ENCODE measurements at regions not wholly inside any gene's neighbourhood (a gene's known extent, or its start where the extent isn't known, plus 50 kb on each side); places are given as distances from the start of the nearest gene placed in this dataset.

DNA sequence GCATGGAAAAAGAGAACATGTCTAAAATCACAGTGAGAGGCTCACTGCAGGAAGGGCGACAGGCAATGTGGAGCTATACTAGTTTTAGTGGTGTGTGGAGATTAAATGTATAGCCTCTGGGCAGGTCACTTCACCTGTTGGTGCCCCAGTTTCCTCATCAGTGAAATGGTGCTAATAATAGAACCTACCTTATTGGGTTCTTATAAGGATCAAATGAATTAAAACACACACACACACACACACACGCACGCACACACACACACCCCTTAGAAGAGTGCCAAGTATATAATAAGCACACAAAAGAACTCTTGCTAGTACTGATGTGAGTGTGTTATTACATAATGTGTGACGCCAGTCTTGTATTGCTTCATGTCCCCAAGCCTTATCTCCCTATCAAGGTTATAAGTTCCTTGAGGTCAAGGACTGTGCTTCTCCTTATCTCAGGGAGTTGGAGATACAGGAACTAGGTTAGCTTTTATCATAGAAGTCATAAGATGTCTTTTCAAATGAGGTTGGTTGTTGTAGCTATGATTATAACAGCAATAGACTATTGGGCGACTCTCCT lies 98.0 kb upstream of the CXCR4 start:
- no peak for DNase-seq (ENCODE audit: low read depth in 2 of 2)

DNA sequence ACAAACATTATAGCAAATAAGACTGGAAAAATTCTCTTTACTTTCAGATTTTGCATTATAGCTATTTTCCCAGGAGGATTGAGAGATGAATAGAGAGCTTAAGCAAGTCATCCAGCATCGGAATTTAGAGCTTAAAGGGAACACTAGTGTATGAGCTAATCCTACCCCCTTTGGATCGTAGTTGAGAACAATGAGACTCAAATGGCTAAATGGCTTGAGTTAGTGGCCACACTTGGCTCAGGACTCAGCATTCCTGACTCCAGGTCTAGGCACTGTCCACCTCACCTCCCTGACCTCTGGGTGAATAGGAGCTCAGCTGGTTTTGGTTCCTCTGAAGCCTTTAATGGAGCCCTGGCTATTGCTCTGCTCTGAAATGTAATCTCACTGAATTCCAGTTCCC lies 97.5 kb upstream of the CXCR4 start:
- DNase-seq (ENCODE audit: low read depth in 2 of 2) = no peak

DNA sequence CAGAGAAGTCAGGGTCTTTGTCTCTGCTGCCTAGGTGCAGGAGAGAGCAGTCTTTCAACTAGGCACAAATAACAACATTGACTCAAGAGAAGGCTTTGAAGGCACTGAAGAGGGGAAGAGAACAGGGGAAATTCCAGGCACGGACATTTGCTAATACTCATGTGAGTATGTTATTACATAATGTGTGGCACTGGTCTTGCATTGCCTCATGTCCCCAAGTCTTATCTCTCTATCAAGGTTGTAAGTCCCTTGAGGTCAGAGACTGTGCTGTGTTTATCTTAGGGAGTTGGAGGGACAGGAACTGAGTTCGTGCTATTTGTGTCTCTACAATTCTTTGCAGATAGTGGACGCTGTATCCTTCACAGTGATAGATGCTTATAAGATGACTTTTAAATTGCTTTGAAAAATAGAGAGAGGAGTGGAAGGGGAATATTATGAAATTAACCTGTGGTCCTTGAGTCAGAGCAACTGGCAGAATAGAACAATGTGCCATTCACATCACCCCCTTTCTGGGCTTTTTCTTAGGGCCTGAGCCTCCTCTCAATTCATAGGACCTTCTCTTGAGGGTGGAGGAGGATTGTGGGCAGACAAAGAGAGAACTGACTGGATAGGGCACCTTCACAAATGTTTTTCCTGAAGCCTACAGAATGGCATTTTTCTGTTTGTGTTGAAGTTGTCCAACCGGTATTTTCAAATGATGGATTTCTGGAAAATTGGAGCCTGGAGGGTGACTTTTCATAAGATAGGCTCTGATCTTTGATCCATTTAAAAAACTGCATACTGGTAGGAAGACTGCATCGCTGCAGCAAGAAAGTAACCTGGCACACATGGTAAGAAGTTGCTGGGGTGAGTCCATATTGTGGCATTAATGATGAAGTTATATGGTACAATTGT lies 96.6 kb upstream of the CXCR4 start:
- DNase-seq (ENCODE audit: low read depth in 2 of 2) = no peak

DNA sequence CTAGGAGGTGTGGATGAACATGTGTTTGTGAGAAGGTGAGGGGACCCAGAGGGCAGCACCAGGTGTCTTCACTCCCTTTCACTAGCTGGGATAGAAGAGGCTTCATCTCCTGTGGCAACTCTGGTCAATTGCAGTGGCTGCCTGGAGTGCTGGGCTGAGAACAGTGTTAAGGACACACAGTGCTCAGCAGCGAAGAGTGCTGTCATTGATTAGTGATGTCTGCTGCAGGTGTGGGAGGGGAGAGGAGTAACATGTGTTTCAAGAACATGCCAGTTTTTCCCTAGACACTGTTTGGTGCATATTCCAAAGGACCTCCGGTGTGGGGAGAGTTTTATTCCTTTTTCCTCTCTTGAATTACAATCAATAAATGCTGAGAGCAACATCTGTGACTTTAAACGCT lies 95.9 kb upstream of the CXCR4 start:
- no peak for DNase-seq (ENCODE audit: low read depth in 2 of 2)

DNA sequence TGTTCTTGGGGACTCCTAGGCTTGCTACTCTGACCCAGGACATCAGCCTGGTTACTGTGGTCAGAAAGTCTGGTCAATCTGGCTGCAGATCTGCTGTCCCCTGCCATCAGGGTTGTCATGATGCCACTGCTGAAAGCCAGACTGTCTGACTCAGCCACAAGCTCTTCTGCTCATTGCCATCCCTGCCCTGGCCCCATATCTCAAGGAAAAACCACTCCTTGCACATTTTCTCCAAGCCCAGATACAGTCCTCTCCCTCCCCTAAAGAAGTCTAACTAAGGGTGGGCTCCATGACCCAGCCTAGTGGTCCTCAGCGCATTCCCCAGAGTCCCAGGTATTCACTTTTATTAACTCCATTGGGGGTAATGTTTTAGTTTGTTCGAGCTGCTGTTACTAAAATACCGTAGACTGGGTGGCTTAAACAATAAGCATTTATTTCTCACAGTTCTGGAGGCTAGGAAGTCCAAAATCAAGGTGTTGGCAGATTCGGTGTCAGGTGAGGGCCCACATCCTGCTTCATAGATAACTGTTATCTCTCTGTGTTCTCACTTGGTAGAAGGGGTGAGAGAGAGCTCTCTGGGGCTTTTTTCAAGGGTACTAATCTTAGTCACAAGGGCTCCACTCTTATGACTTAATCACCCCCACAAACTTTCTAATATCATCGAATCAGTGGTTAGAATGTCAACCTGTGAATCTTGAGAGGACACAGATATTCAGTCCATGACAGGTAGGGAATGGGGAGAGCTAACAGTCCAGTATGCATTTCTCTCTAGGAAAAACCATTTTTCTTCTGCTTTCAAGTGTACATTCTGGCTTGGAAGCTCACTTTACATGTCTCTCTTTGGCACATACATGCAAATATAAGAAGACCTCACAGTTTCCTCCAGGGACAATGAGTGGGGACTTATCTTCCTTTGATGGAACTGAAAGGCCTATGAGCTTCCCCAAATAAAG lies 94.8 kb upstream of the CXCR4 start:
- DNase-seq (ENCODE audit: low read depth in 2 of 2) = no peak

DNA sequence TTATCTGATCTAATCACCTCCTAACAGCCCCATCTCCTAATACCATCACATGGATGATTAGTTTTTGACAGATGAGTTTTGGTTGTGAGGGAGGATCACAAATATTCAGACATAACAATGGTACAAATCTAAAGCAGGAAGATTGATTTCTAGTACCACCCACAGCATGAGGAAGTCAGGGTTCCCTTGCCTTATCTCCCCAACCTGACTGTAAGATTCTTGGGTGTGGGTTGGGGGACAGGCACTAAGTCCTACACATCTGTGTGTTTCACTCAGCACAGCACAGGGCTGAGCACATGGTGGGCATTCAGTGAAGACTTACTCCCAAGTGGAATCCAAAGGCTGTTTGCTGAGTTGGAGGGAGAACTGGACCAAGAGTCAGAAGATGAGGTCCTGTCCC lies 93.8 kb upstream of the CXCR4 start:
- no peak for DNase-seq (ENCODE audit: low read depth in 2 of 2)

DNA sequence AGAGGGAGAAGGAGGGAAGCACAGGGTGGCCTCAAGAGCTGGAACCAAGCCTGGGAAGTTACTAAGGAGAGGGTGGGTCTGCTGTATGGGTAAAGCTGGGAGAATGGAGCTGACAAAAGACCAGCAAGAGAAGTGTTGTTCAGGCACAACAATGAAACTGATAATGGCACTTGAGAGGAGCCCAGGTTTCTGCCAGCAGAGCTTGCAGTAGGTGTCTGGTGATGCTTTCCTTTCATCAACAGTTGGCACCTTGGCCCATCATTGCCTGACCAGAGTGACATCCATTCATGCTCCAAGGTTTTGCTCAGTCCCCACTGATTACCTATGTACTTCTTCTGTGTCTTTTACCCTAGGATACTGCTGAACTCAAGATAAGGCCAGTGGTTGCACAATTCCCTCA lies 92.9 kb upstream of the CXCR4 start:
- no peak for DNase-seq (ENCODE audit: low read depth in 2 of 2)

DNA sequence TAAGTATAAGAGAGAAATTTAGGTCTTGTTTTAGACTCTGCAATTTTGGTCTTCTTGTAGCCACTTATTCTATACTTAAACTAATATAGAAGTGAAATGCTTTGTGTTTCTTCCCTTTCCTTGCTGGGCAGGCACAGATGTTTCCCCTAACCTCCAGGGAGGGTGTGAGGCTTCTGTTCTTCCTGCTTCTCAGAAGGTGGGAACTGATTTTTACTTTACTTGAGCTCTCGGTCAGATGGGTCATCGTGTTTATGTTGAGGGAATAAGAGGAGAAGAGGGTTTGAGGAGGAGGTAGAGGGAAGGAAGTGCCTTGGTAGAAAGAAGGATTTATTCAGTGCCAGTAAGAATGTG lies 92.5 kb upstream of the CXCR4 start:
- DNase-seq (ENCODE audit: low read depth in 2 of 2) = no peak

DNA sequence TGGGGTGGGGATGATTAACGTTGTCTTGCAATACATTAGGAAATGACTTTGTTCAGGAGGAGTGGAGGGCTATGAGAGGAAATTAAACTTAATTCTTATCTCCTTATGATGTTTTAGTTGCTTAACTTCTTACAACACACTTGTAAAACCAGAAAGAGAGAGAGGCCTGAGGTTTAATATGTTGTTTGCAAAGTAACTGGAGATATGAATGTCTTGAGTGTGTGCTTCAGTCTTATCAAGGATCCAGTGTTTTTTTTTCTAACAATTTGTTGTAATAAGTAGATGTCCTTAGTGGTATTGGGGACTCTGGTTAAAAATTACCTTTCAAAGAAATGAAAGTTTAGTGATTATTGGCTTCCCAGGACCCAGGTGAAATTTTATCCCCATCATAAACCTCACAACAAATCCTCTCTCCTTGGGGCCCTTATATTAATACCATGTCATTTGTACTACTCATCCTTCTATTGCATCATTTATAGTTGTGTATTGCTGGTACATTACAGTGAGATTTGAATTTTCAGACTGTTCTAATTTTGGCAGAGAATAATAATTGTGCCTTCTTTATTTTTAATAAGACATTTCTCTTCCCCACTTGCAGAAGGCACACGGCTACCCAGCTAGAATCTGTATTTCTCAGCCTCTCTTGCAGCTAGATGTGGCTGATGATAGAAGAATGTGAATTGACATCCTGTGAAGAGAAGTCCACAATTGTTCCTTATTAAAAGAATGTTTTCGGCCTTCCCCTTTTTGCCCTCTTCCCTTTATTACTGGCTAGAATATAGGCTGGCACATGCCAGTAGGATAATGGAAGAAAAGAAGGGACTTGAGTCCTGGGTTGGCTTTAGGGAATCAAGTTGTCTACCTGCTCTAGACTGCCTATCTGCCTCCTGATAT lies 91.9 kb upstream of the CXCR4 start:
- DNase-seq (ENCODE audit: low read depth in 2 of 2) = no peak

DNA sequence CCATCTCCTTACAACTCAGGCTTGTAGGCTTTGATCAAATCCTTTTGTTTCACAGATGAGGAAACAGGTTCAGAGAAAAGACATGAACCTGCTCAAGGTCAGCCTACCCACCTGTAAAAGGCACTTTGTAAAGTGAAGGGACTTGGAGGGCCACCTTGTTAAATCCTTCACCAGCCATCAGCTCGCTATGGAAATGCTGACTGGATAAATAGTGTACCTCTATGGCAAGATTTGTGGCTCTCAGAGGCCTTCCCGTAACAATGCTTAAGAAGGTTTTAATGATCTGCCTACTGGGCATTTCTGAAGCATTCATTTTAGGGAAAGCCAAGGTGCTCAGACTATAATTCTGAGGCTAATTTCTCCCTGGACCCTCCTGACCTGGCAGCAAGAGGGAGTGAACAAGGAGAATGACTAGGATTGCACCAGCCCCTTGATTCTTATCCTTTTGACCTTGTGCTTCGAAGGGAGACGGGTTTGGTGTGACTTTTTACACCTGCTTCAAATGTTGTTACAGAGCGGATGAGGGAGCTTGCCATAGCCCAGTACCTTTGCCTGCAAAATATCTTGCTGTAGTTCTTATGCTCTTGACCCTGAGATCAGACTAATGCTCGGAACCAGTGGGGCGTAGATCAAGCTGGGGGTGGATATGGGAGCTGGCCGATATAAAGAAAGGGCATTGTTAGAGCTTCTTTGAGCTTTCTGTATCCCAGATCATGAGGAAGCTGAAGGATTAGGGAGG lies 90.9 kb upstream of the CXCR4 start:
- DNase-seq (ENCODE audit: low read depth in 2 of 2) = no peak

DNA sequence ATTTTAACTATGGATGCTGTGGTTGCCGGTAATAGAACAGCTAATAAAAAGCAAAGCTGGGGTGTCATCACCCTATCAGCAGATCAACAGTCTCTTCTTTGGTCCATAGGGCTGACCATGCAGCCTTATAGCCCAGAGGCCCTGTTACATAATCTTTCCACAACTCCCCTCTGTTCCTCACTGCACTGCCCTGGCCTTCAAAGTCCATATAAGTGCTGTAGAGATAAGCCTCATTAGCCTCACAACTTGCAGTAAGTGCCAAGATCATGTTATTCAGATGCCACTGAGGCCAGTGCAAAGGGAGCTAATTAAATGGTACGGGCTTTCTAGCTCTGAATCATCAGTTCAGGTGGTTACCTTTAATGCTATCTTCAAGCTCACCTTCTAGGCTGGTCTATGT lies 89.7 kb upstream of the CXCR4 start:
- no peak for DNase-seq (ENCODE audit: low read depth in 2 of 2)

DNA sequence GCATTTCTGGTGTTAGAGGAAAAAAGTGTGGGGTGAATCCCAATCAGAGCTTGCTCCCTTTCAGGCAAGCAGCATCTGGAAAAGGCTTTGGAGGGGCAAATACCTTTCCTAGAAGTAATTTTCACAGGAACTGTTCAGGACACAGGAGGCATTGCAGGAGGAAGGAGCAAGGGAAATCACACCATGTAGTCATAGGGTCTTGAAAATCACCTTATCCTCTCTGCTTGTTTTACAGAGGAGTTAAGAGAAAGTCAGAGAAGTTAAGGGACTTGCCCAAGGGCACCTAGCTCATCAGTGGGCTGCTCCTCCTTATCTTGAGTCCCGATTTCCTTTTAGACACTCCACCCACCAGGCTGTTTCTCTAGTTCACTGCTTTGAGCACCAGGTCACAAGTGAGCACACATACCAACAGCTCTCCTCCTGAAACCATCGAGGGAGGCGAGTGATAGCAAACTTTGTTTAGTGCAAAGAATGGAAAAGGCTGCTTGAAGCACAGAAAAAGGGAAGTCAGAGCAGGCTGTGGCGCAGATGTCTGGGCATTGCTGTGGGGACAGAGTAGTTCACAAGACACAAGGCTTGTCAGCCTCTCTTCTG lies 89.2 kb upstream of the CXCR4 start:
- DNase-seq (ENCODE audit: low read depth in 2 of 2) = no peak

DNA sequence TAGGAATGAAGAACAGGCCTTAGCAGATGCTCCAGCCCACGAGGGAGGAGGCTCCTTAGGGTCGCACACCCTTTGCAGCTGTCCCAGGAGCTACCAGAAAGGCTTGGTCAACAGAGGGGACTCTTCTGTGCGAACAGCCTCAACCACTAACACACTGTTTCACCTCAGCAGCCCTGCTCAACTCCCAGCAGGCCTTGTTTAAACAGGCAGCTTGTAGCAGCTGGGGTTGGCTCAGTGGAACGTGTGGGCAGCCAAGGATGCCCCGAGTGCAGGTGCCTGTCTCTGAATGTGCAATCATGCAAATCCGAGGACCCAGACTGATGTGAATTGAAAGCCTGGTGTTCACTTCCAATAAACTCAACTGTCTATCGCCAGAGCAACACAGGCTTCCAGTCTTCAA lies 88.7 kb upstream of the CXCR4 start:
- DNase-seq (ENCODE audit: low read depth in 2 of 2) = no peak

DNA sequence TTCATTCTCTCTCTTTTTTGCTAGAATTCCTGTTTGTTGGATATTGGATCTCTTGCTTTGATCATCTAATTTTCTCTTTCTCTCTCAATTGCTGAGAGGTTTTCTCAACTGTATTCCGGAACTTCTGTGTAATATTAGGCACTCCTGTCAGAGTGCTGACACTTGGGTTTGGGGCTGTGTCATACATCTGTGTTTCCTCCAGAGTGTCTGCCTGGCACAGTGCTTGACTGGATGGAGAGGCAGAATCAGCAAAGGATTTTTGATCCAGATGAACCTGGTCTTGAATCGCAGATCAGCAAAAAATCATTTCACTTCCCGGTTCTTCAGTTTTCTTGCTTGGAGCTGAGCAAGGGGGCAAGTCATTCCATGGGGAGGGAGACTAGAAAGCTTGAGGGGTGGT lies 87.7 kb upstream of the CXCR4 start:
- no peak for DNase-seq (ENCODE audit: low read depth in 2 of 2)

DNA sequence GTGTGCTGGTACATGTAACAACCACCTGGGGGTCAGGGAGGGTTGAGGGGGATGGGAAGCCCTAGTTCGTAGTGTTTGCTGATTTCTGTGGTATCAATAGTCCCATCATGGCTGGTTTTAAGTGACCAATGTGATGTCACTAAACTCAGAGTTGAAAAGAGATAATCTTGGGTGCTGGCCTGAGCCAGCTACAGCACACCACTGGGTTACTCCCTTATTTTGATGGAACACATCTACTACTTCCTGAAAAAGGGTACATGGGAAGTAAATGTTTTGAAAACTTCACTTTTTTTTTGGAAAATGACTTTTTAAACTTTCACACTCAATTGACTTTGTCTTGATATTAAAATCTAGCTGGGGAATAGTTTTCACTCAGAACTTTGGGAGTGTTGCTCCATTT lies 87.0 kb upstream of the CXCR4 start:
- DNase-seq (ENCODE audit: low read depth in 2 of 2) = no peak

DNA sequence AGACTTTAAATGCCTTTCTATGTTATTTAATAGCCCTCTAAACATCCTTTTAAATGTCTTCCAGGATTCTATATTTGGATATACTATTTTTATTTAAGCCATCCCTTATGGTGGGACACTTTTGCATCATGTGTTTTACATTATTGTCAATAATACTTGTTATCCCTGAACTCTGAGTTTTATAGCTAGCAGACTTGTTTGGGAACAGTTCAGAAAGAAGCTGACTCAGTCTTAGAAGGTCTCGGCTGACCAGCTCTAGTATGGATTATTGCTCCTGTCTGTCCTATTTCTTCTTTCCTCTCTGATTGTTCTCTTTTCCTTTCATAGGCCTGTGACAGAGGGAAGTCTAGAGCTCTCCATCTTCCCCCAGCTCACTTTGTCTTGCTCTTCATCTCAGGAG lies 77.3 kb upstream of the CXCR4 start:
- DNase-seq (ENCODE audit: low read depth in 2 of 2) = no peak

DNA sequence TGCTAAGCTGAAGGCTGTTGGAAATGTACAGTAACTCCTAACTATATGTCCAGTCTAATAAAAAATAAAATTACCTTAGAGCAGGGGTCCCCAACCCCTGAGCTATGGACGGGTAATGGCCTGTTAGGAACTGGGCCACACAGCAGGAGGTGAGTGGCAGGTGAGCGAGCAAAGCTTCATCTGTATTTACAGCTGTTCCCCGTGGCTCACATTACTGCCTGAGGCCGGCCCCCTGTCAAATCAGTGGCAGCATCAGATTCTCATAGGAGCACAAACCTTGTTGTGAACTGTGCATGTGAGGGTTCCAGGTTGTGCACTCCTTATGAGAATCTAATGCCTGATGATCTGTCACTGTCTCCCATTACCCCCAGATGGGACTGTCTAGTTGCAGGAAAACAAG lies 73.1 kb upstream of the CXCR4 start:
- no peak for DNase-seq (ENCODE audit: low read depth in 2 of 2)

DNA sequence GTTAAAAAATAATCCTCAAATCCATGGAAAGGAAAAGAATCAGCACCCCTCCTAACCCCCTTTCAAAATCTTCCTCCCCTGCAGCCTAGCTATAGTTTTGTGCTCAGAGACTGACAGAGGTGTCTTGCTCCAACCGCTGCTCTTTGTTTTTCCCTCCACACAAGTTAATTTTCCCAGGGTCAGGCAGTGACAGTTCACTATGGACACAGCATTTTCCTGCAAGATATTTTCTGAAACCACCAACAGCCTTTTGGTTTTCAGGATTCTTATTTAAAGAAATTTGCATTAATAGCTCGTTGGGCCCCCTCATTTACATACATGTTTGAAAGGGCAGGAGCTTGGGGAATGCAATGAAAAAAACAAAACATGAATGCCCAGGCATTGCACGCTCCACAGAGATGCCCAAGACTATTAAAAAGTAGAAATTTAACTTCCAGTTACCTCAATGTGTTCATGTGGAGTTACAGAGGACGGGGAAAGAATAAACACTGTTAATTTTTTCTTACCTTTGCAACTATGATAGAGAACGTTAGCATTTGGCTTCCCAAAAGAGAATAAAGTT lies 71.4 kb upstream of the CXCR4 start:
- no peak for DNase-seq (ENCODE audit: low read depth in 2 of 2)

DNA sequence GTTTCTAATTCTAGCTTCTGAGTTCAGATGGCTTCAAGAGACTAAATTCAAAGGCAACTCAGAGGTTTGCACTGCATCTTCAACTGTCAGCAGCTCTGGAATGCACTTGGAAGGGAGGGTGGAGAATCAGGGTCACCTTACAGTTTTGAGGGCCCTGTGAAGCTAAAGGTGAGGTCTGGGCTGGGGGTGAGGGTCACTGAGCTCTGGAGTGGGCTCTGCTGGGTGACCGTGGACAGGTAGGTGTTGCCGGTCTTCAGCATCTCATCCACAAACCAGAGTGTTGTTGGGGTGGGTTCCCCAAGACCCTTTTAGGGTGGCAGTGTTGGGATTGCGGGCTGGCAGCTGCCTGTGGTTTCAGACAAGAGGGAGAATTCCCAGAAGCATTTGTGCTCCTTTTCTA lies 70.1 kb upstream of the CXCR4 start:
- no peak for DNase-seq (ENCODE audit: low read depth in 2 of 2)
